ENCODE measurements at regions not wholly inside any gene's neighbourhood (a gene's known extent, or its start where the extent isn't known, plus 50 kb on each side); places are given as distances from the start of the nearest gene placed in this dataset.
"Not testable (repeated sequence)": the region's sequence is repeated elsewhere in the genome, so short reads cannot be mapped to it uniquely, and the experiment has no call there.

DNA sequence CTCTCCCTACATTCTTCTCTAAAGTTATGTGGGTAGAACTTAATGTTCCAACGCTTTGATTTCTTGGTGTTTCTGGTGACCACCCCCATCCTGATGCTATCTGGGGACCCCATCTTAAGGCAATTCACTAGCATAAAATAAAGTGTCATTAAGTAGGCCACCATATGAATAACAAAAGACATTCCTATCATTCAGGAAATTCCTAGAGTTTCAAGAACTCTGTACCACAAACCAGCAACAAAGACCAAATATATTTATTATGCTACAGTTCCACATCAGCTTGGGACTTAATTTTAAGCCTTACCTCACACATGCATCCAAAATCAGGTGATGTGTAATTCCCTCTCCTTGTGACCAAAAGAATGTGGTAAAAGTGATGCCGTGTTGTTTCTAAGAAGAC is 254.6 kb upstream of the LRRC4C start:
- H3K36me3 Mint-ChIP-seq (ENCODE audit: low read depth) = no peaks in the 10 kb centered on the region
- H3K27me3 Mint-ChIP-seq (ENCODE audit: low read depth, poor library complexity) = no peaks in the 10 kb centered on the region
- H3K9me3 Mint-ChIP-seq = no peaks in the 10 kb centered on the region
- H3K4me3 Mint-ChIP-seq = no peak overlapping the region
- no peaks in the 10 kb centered on the region for H3K4me1 Mint-ChIP-seq
- DNase-seq = no peak
- TF ChIP-seq, protein P1, sequence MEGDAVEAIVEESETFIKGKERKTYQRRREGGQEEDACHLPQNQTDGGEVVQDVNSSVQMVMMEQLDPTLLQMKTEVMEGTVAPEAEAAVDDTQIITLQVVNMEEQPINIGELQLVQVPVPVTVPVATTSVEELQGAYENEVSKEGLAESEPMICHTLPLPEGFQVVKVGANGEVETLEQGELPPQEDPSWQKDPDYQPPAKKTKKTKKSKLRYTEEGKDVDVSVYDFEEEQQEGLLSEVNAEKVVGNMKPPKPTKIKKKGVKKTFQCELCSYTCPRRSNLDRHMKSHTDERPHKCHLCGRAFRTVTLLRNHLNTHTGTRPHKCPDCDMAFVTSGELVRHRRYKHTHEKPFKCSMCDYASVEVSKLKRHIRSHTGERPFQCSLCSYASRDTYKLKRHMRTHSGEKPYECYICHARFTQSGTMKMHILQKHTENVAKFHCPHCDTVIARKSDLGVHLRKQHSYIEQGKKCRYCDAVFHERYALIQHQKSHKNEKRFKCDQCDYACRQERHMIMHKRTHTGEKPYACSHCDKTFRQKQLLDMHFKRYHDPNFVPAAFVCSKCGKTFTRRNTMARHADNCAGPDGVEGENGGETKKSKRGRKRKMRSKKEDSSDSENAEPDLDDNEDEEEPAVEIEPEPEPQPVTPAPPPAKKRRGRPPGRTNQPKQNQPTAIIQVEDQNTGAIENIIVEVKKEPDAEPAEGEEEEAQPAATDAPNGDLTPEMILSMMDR (IDR thresholded peaks at IDR 0.05) = no peak
- no peak overlapping the region for H3K27ac Mint-ChIP-seq

DNA sequence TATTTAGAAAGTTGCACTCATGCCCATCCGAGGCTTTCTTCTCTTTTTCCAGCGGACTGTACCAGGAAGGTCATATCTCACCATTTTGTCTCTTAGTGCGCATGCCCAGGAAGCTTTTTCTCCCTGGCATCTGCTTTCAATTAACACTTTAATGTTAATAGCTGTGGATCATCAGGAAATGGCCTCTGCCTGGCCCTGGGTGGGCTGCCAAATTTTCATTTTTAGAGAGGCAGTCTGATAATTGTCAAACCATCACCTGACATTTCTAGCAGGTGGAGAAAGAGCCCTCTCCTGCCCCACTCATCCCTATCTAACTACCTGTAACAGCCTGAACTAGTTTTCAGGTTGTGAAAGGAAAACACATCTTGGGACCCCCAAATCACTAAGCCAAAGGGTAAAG is 257.4 kb upstream of the LRRC4C start:
- no peak overlapping the region for H3K4me3 Mint-ChIP-seq
- H3K27ac Mint-ChIP-seq = no peak overlapping the region
- TF ChIP-seq, protein P1 (IDR thresholded peaks at IDR 0.05) = no peak
- no peaks in the 10 kb centered on the region for H3K36me3 Mint-ChIP-seq (ENCODE audit: low read depth)
- DNase-seq = no peak
- H3K27me3 Mint-ChIP-seq (ENCODE audit: low read depth, poor library complexity) = no peaks in the 10 kb centered on the region
- no peaks in the 10 kb centered on the region for H3K9me3 Mint-ChIP-seq
- H3K4me1 Mint-ChIP-seq = no peaks in the 10 kb centered on the region

DNA sequence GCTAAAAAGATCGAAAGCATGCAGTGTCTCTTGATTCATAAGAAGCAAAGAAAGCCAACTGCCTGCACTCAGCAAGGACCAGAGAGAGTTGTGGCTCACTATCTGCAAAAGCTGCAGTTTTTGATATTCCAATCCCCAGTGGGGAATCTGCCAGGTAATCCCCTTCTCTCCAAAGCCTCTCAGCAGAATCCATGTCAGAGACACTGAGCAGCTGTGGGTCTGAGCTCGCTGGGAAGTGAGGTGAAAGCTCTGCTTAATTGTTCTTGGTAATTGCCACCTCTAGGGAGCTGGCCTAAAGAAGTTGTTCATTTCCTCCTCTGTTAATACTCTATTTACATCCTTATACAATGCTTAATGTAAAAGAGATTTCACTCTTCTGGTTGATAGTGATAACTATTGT is 261.3 kb upstream of the LRRC4C start:
- TF ChIP-seq, protein P1 (IDR thresholded peaks at IDR 0.05) = no peak
- Mint-ChIP-seq H3K36me3 (ENCODE audit: low read depth) (no peaks in the 10 kb centered on the region), H3K9me3 (peaks cover 4% of the 10 kb centered on the region), H3K4me3 (no peak overlapping the region), H3K27me3 (ENCODE audit: low read depth, poor library complexity) (no peaks in the 10 kb centered on the region), H3K27ac (no peak overlapping the region), H3K4me1 (no peaks in the 10 kb centered on the region)
- no peak for DNase-seq

DNA sequence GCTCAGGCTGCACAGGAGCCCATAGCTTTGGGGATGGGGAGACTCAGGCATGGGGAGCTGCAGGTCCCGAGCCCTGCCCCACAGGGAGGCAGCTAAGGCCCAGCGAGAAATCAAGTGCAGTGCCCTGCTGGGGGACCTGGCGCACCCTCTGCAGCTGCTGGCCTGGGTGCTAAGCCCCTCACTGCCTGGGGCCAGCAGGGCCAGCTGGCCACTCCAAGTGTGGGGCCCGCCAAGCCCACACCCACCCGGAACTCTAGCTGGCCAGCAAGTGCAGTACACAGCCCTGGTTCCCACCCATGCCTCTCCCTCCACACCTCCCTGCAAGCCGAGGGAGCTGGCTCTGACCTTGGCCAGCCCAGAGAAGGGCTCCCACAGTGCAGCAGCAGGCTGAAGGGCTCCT is 268.7 kb upstream of the LRRC4C start:
- DNase-seq; H3K4me1 Mint-ChIP-seq; H3K36me3 Mint-ChIP-seq (ENCODE audit: low read depth); H3K27me3 Mint-ChIP-seq (ENCODE audit: low read depth, poor library complexity); H3K4me3 Mint-ChIP-seq; H3K27ac Mint-ChIP-seq: not testable (repeated sequence)
- H3K9me3 Mint-ChIP-seq = peaks cover 14% of the 10 kb centered on the region

DNA sequence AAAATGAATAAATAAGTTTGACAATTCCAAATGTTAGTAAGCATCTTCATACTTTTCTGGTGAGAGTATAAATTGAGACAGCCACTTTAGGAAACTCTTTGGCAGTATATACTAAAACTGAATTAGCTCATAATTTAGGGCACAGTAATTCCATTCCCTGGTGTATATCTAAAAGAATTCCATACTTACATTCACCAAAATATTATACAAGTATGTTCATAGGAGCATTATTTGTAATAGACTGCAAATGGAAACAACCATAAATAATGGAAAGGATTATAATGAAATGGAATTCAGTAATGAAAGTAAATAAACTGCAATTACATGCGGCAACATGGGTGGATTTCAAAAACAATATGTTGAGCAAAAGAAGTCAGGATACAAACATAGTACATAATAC is 315.8 kb upstream of the LRRC4C start:
- Mint-ChIP-seq H3K27me3 (ENCODE audit: low read depth, poor library complexity) (peaks cover 2% of the 10 kb centered on the region), H3K4me3 (no peak overlapping the region), H3K9me3 (peaks cover 19% of the 10 kb centered on the region), H3K36me3 (ENCODE audit: low read depth) (no peaks in the 10 kb centered on the region), H3K4me1 (no peaks in the 10 kb centered on the region), H3K27ac (no peak overlapping the region)
- TF ChIP-seq, protein P1 (IDR thresholded peaks at IDR 0.05) = no peak
- DNase-seq = no peak

DNA sequence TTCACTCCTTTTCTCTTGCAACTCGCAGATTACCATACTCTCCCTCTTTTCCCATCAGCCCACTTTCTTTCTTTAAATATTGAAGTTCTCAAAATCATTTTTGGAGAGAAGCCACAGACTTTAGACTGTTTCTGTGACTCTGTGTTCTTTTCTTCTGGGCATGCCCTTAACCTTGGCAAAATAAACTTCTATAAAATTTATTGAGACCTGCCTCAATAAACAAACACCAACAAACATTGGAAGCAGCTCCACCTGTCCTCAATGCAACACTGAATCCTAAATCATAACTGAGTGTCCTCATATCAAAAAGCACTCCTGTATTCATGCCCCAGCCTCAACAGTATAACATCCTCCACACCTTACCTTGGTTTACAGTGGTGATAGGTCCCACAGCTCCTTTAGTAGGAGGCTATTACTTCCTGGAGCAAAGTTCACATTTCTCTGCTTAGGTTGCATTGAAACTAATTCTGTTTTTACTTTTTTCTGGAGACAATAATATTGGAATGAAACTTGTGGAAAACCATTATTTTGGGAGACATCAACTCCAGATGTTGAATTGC is 320.0 kb upstream of the LRRC4C start:
- Mint-ChIP-seq H3K4me1 (no peaks in the 10 kb centered on the region), H3K36me3 (ENCODE audit: low read depth) (no peaks in the 10 kb centered on the region), H3K4me3 (no peak overlapping the region), H3K27me3 (ENCODE audit: low read depth, poor library complexity) (peaks cover 2% of the 10 kb centered on the region), H3K9me3 (peaks cover 4% of the 10 kb centered on the region), H3K27ac (no peak overlapping the region)
- TF ChIP-seq, protein P1 (IDR thresholded peaks at IDR 0.05) = no peak
- no peak for DNase-seq
